Right atrium auricular region (tissue), 2 donors: ENCODE measurements at regions not wholly inside any gene's neighbourhood (a gene's known extent, or its start where the extent isn't known, plus 50 kb on each side); places are given as distances from the start of the nearest gene placed in this dataset.

Experiments
- DNase-seq: peaks from one replicate; pipeline ENCODE4 v3.0.0-alpha.2; 2019; ENCODE audit warnings: low spot score
- H3K27ac ChIP-seq, 2 donors: fragments of 200-600 bp; sonication (generic); 1 replicate in 1 of 2; 2 replicates in 1 of 2; pipeline ENCODE4 v1.5.1; 2016 to 2019
- H3K27me3 ChIP-seq, 2 donors: fragments of 200-600 bp; sonication (generic); one replicate each; pipeline versions ENCODE4 v1.5.1 to v1.6.0; 2017 to 2019
- H3K36me3 ChIP-seq: fragments of 200-600 bp; sonication (generic); one replicate; pipeline ENCODE4 v1.5.1; 2016
- H3K4me1 ChIP-seq, 2 donors: fragments of 200-600 bp; sonication (generic); one replicate each; pipeline versions ENCODE4 v1.5.1 to v1.6.0; 2017 to 2019
- H3K4me3 ChIP-seq, 2 donors: fragments of 200-600 bp; sonication (generic); 1 replicate in 1 of 2; 2 replicates in 1 of 2; pipeline ENCODE4 v1.5.1; 2017 to 2019; ENCODE audit warnings: mild to moderate bottlenecking in 1 of 2, moderate library complexity in 1 of 2
- H3K9me3 ChIP-seq, 2 donors: fragments of 200-600 bp; sonication (generic); one replicate each; pipeline ENCODE4 v1.5.1; 2019
- CTCF ChIP-seq, 2 donors: fragments of 200-600 bp; sonication (generic); IDR thresholded peaks; one replicate each; pipeline ENCODE4 v1.5.1; 2019; ENCODE audit warnings: antibody characterized with exemption in 2 of 2

- H3K4me1 ChIP-seq, result peaks cover 0 to 4% of the 10 kb centered on the region in 2 donors
- no peaks in the 10 kb centered on the region for H3K27me3 ChIP-seq
- H3K9me3 ChIP-seq, result no peaks in the 10 kb centered on the region
- no peak for TF ChIP-seq CTCF (IDR thresholded peaks at IDR 0.05)
- no peak overlapping the region for H3K4me3 ChIP-seq
- DNase-seq, result no peak
- no peaks in the 10 kb centered on the region for H3K36me3 ChIP-seq
- no peak overlapping the region for H3K27ac ChIP-seq
Observed at GRCh38 chr20:39894067-39894466, 795.0 kb downstream of the MAFB start.

- no peaks in the 10 kb centered on the region for H3K27me3 ChIP-seq
- H3K4me3 ChIP-seq, result no peak overlapping the region
- DNase-seq, result no peak
- H3K36me3 ChIP-seq, result no peaks in the 10 kb centered on the region
- H3K9me3 ChIP-seq, result no peaks in the 10 kb centered on the region
- H3K4me1 ChIP-seq, result peaks cover 0 to 4% of the 10 kb centered on the region in 2 donors
- H3K27ac ChIP-seq, result no peak overlapping the region
- TF ChIP-seq CTCF (IDR thresholded peaks at IDR 0.05), result no peak
Observed at GRCh38 chr20:39893003-39893685, 795.9 kb downstream of the MAFB start.

- H3K4me3 ChIP-seq, result no peak overlapping the region
- peaks cover 0 to 12% of the 10 kb centered on the region in 2 donors for H3K4me1 ChIP-seq
- no peak for TF ChIP-seq CTCF (IDR thresholded peaks at IDR 0.05)
- H3K27ac ChIP-seq, result no peak overlapping the region
- no peak for DNase-seq
- no peaks in the 10 kb centered on the region for H3K27me3 ChIP-seq
- H3K9me3 ChIP-seq, result no peaks in the 10 kb centered on the region
- H3K36me3 ChIP-seq, result no peaks in the 10 kb centered on the region
Observed at GRCh38 chr20:39890697-39891096, 798.3 kb downstream of the MAFB start.

- TF ChIP-seq CTCF (IDR thresholded peaks at IDR 0.05), result no peak
- peaks cover 0 to 11% of the 10 kb centered on the region in 2 donors for H3K4me1 ChIP-seq
- no peak overlapping the region for H3K27ac ChIP-seq
- no peak for DNase-seq
- H3K27me3 ChIP-seq, result no peaks in the 10 kb centered on the region
- H3K4me3 ChIP-seq, result no peak overlapping the region
- H3K36me3 ChIP-seq, result no peaks in the 10 kb centered on the region
- no peaks in the 10 kb centered on the region for H3K9me3 ChIP-seq
Observed at GRCh38 chr20:39888310-39888709, 800.7 kb downstream of the MAFB start.

GRCh38 chr20:39886650-39887190, 802.3 kb downstream of the MAFB start:
- TF ChIP-seq CTCF (IDR thresholded peaks at IDR 0.05), result no peak
- no peaks in the 10 kb centered on the region for H3K36me3 ChIP-seq
- no peaks in the 10 kb centered on the region for H3K27me3 ChIP-seq
- no peak overlapping the region for H3K4me3 ChIP-seq
- H3K9me3 ChIP-seq, result peaks cover 0 to 5% of the 10 kb centered on the region in 2 donors
- peaks cover 0 to 10% of the 10 kb centered on the region in 2 donors for H3K4me1 ChIP-seq
- peak; percentile 60 for DNase-seq
- peak overlapping the region in 1 of 2 donors; percentile 7 for H3K27ac ChIP-seq
